Activated CD8-positive, alpha-beta memory T cell treated with anti-CD3 and anti-CD28 coated beads for 36 hours (primary cell): ENCODE measurements at regions not wholly inside any gene's neighbourhood (a gene's known extent, or its start where the extent isn't known, plus 50 kb on each side); places are given as distances from the start of the nearest gene placed in this dataset.

ENCODE experiments used
- CTCF ChIA-PET: fragments of 350-600 bp; sonication (Branson Sonifier 250); formaldehyde crosslinking; loops from one replicate; lab custom pipeline; 2021; ENCODE audit warnings: antibody characterized with exemption; lab: Charles Lee
- POLR2A ChIA-PET: fragments of 350-600 bp; sonication (Branson Sonifier 250); formaldehyde crosslinking; loops from one replicate; lab custom pipeline; 2021; ENCODE audit warnings: antibody characterized with exemption; lab: Charles Lee

GRCh38 chr15:95850837-95851236, 479.7 kb upstream of the NR2F2 start:
- CTCF ChIA-PET = no interaction called here

DNA sequence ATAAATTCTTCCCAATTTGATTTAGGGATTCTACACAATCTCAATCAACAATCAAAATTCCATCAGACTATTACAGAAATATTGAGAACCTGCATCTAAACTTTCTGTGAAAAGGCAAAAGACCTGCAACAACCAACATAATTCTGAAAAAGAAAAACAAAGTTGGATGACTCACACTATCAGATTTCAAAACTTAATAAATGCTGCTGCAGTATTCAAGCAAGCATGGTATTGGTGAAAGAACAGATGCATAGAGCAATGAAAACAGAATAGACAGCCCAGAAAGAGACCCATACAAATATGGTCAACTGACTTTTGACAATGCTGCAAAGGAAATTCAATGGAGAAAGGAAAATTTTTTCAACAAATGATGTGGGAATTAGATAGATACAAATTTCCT, 477.1 kb upstream of the NR2F2 start:
- CTCF ChIA-PET = no interaction called here
- POLR2A ChIA-PET = no interaction called here

More at GRCh38 chr15:95850837-95851236, 479.7 kb upstream of the NR2F2 start:
- POLR2A ChIA-PET = no interaction called here

- ChIA-PET CTCF (no interaction called here), POLR2A (no interaction called here)
Measured at GRCh38 chr15:95857124-95857757, 473.3 kb upstream of the NR2F2 start.

DNA sequence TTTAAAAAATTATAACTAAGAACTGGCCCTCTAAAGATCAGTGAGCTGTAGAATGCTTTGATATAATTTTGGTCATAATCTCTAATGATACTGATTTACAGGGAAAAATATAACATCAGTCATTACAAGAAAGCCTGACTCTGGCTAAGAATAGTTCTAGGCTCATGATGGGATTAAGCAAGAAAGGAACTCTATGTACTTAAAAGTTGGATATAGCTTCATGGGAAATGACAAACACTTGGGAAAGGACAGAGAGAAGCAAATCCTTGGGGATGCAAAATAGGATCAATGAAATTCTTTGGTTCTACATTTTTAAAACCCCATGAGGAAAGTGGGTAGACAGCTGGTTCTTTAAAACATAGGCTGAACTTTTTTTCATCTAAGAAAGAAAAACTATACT, 472.7 kb upstream of the NR2F2 start:
- POLR2A ChIA-PET = no interaction called here
- CTCF ChIA-PET = no interaction called here

GRCh38 chr15:95860406-95860805, 470.1 kb upstream of the NR2F2 start:
- ChIA-PET CTCF (interaction anchor here (1.0 kb wide), 1 partner anchor 60 kb away, joined by 3 read pairs; no protein-coding TSS in a partner anchor), POLR2A (interaction anchor here (0.7 kb wide), 1 partner anchor 573 kb away, joined by 4 read pairs; no protein-coding TSS in a partner anchor)

DNA sequence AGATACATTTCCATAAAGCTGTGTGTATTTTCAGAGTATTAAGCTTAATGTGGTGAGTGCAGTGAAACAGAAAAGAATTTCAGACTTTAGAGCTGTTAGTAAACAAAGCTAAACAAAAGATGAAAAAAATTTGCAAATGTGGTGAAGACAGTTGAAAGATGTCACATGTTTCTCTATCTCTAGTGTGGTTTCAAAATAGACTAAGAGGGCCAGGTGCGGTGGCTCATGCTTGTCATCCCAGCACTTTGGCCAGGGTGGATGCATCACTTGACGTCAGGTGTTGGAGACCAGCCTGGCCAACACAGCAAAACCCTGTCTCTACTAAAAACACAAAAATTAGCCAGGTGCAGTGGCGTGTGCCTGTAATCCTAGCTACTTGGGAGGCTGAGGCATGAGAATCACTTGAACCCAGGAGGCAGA, 466.0 kb upstream of the NR2F2 start:
- POLR2A ChIA-PET = no interaction called here
- CTCF ChIA-PET = no interaction called here

DNA sequence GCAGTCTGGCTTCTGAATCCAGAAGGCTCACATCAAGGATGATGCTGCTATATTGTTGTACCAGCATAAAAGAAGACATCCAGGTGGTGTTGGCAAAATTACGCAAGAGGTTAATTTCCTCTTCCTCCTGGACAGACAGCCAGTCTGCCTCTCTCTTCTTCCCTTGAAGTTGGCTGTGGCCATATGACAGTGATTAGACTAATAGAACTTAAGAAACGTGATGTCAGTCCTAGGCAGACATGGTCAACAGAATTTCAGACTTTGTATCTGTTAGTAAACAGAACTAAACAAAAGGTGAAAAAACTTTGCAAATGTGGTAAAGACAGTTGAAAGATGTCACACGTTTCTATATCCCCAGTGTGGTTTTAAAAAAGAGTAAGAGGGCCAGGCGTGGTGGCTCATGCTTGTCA, 465.2 kb upstream of the NR2F2 start:
- ChIA-PET CTCF (no interaction called here), POLR2A (no interaction called here)

GRCh38 chr15:95866711-95867440, 463.6 kb upstream of the NR2F2 start:
- ChIA-PET POLR2A (no interaction called here), CTCF (no interaction called here)

- ChIA-PET POLR2A (no interaction called here), CTCF (no interaction called here)
Measured at GRCh38 chr15:95868450-95868849, 462.1 kb upstream of the NR2F2 start.

DNA sequence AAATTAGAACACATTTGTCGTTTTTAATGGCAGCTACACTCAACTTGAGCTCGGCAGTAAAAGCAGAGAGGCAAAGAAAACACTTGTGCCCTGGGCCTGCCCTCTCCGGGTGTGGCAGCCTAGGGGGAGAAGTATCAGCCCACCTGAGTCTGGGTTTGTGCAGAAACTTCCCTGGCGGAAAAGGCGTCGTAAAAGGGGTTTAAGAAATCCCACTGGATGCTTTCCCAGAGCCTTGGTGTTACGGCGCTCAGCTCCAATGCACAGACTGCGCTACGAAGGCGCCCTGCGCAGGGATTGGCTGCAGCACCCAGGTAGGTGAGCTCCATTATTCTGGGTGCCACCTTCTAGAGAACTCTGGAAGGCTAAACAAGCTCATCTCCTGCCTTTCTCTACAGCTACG, 461.5 kb upstream of the NR2F2 start:
- ChIA-PET CTCF (no interaction called here), POLR2A (no interaction called here)

- POLR2A ChIA-PET = no interaction called here
- CTCF ChIA-PET = no interaction called here
Measured at GRCh38 chr15:95869920-95870319, 460.6 kb upstream of the NR2F2 start.

DNA sequence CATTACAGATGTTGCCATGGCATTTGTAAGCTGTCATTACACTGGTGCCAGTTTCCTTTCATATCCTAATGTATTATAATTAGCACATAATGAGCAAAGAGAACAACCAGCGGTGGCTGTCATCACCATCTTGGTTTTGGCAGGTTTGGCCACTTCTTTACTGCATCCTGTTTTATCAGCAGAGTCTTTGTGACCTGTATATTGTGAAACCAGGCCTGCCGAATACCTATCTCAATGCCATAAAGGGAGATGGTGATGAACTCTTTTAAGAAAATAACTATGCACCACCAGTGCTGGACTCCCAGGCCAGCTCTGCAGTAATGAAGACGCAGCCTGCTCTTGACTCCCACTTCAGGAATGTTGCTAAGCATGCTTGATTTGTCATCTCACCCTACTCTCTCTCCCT, 458.1 kb upstream of the NR2F2 start:
- ChIA-PET POLR2A (no interaction called here), CTCF (no interaction called here)

DNA sequence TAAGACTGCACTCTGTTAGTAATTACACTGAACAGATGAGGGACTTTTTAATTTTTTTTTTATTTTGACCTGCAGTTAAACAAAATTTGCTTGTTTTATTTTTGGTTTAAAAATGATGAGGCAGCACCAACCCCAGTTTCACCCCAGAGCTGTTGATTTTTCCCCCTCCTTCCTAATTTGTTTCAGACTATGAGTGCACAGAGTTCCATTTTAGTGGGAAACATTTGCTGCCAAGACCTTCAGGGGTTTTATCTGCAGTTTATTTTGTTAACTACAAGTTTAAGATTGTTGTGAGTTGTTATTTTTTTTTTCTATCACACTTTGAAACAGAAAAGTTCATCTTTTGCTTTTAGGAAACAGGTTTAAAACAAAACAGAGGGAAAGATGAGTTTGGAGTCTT, 455.9 kb upstream of the NR2F2 start:
- CTCF ChIA-PET = no interaction called here
- POLR2A ChIA-PET = no interaction called here

GRCh38 chr15:95875121-95875643, 455.3 kb upstream of the NR2F2 start:
- CTCF ChIA-PET = no interaction called here

DNA sequence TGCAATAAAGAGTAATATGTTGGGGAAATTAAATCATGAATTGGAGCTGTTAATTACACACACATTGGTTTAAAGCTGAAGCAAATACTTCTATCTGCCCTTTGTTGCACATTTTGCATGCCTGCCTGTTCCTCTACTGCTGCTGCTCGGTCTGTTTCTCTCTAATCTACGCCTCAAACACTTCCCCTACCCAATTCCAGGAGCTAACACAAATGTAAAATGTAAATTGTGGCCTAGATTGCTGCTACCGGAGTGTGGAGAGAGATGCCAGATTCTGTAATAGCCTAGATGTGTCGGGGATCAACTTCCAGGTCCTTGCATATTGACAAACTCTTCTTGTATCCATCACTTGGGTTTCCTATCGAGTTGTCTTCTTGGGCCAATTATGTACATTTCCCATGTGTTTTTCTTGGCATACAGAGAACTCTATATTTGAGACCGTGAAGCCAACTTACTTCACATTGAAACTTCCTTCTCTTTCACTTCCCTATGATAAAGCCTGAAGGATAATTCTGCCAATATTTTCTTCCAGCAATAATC, 450.4 kb upstream of the NR2F2 start:
- ChIA-PET POLR2A (no interaction called here), CTCF (no interaction called here)

More at GRCh38 chr15:95875121-95875643, 455.3 kb upstream of the NR2F2 start:
- POLR2A ChIA-PET = no interaction called here

- POLR2A ChIA-PET = no interaction called here
Measured at GRCh38 chr15:95880630-95881029, 449.9 kb upstream of the NR2F2 start.

GRCh38 chr15:95883064-95883463, 447.4 kb upstream of the NR2F2 start:
- POLR2A ChIA-PET = no interaction called here
- CTCF ChIA-PET = no interaction called here

More at GRCh38 chr15:95880630-95881029, 449.9 kb upstream of the NR2F2 start:
- CTCF ChIA-PET = no interaction called here

GRCh38 chr15:95884276-95884675, 446.2 kb upstream of the NR2F2 start:
- POLR2A ChIA-PET = no interaction called here
- CTCF ChIA-PET = no interaction called here

- ChIA-PET CTCF (no interaction called here), POLR2A (no interaction called here)
Measured at GRCh38 chr15:95887666-95888390, 442.7 kb upstream of the NR2F2 start.

GRCh38 chr15:95888762-95889161, 441.7 kb upstream of the NR2F2 start:
- CTCF ChIA-PET = no interaction called here

More at GRCh38 chr15:95888762-95889161, 441.7 kb upstream of the NR2F2 start:
- POLR2A ChIA-PET = no interaction called here
